ENCODE measurements at regions not wholly inside any gene's neighbourhood (a gene's known extent, or its start where the extent isn't known, plus 50 kb on each side); places are given as distances from the start of the nearest gene placed in this dataset.

DNA sequence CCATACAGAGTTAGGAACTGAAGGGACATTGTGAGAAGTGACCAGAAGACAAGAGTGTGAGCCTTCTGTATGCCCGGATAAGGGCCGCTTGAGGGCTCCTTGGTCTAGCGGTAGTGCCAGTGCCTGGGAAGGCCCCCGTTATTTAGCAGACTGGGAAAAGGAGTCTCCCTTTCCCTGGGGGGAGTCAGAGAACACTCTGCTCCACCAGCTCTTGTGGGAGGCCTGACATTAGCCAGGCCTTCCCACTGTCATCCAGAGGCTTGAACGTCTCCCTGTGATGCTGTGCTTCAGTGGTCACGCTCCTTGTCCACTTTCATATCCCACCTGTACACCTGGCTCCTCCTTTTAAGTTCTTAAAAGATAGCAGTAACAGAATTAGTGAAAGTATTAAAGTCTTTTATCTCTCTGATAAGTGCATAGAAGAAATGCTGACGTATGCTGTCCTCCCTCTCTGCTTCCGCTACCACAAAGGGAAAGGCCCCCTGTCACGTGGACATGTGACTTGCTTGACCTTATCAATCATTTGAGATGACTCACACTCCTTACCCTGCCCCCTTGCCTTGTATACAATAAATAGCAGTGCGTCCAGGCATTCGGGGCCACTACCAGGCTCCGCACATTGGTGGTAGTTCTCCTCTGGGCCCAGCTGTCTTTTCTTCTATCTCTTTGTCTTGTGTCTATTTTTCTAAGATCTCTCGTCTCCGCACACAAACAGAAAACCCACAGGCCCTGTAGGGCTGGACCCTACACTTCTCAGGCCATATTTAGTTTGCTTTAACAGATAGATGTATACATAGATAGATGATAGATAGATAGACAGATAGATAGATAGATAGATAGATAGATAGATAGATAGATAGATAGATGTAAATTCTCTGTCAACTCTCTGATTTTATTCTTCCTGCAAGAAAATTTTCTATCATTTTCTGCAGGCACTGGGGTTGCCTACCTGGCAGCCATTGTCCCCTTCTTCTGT lies 131.5 kb upstream of the JCAD start:
- Histone ChIP-seq H2AFZ (ENCODE audit: low read length) (no peak overlapping the region), H3K9me3 (ENCODE audit: low read length) (no peaks in the 10 kb centered on the region), H3K27ac (ENCODE audit: low read depth, low read length, poor library complexity, severe bottlenecking) (no peak overlapping the region), H3K9me2 (ENCODE audit: low read depth, low read length) (no peaks in the 10 kb centered on the region), H3K27me3 (ENCODE audit: insufficient read depth, low read length) (peaks cover 6% of the 10 kb centered on the region; the same call in 1 of the 2 replicates), H4K20me1 (ENCODE audit: insufficient read depth, low read length) (no peaks in the 10 kb centered on the region), H3F3A (ENCODE audit: insufficient read depth, low read length) (no peaks in the 10 kb centered on the region), H3K4me2 (ENCODE audit: low read length) (no peak overlapping the region), H3K79me2 (ENCODE audit: insufficient read depth, low read length) (no peaks in the 10 kb centered on the region), H3K4me3 (ENCODE audit: low read depth, low read length, poor library complexity, severe bottlenecking) (no peak overlapping the region), H3K4me1 (ENCODE audit: insufficient read depth, low read length, severe bottlenecking) (no peaks in the 10 kb centered on the region), H3K9ac (ENCODE audit: low read length) (no peak overlapping the region), H3K36me3 (ENCODE audit: insufficient read depth, low read length) (no peaks in the 10 kb centered on the region)
- TF ChIP-seq, protein P1, sequence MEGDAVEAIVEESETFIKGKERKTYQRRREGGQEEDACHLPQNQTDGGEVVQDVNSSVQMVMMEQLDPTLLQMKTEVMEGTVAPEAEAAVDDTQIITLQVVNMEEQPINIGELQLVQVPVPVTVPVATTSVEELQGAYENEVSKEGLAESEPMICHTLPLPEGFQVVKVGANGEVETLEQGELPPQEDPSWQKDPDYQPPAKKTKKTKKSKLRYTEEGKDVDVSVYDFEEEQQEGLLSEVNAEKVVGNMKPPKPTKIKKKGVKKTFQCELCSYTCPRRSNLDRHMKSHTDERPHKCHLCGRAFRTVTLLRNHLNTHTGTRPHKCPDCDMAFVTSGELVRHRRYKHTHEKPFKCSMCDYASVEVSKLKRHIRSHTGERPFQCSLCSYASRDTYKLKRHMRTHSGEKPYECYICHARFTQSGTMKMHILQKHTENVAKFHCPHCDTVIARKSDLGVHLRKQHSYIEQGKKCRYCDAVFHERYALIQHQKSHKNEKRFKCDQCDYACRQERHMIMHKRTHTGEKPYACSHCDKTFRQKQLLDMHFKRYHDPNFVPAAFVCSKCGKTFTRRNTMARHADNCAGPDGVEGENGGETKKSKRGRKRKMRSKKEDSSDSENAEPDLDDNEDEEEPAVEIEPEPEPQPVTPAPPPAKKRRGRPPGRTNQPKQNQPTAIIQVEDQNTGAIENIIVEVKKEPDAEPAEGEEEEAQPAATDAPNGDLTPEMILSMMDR (IDR thresholded peaks at IDR 0.05; ENCODE audit: low read length), result no peak
- no peak for TF ChIP-seq EZH2 (IDR thresholded peaks at IDR 0.05; ENCODE audit: borderline replicate concordance, low read length)

DNA sequence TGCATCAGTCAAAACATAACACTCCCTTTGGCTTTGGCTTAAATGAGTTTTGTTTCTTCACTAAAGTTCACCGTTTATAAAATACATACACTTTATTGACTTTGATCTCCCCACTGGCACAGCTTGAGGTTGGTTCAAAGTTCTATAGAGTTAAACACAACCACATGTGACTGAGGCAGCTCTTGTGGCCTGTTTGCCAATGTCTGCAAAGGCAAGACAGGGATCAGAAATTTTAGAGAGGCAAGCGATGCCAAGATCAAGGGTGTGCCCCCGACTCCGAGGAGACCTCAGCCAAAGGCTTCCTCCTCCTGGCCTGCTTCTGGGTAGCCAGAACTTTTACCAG lies 129.8 kb upstream of the JCAD start:
- Histone ChIP-seq H3K36me3 (ENCODE audit: insufficient read depth, low read length) (no peaks in the 10 kb centered on the region), H3K9ac (ENCODE audit: low read length) (no peak overlapping the region), H4K20me1 (ENCODE audit: insufficient read depth, low read length) (no peaks in the 10 kb centered on the region), H3F3A (ENCODE audit: insufficient read depth, low read length) (no peaks in the 10 kb centered on the region), H3K9me2 (ENCODE audit: low read depth, low read length) (no peaks in the 10 kb centered on the region), H3K4me3 (ENCODE audit: low read depth, low read length, poor library complexity, severe bottlenecking) (no peak overlapping the region), H2AFZ (ENCODE audit: low read length) (no peak overlapping the region), H3K79me2 (ENCODE audit: insufficient read depth, low read length) (no peaks in the 10 kb centered on the region), H3K9me3 (ENCODE audit: low read length) (no peaks in the 10 kb centered on the region), H3K4me2 (ENCODE audit: low read length) (no peak overlapping the region), H3K4me1 (ENCODE audit: insufficient read depth, low read length, severe bottlenecking) (no peaks in the 10 kb centered on the region), H3K27me3 (ENCODE audit: insufficient read depth, low read length) (peaks cover 6% of the 10 kb centered on the region; the same call in 1 of the 2 replicates), H3K27ac (ENCODE audit: low read depth, low read length, poor library complexity, severe bottlenecking) (no peak overlapping the region)
- TF ChIP-seq EZH2 (IDR thresholded peaks at IDR 0.05; ENCODE audit: borderline replicate concordance, low read length), result no peak
- TF ChIP-seq, protein P1 (IDR thresholded peaks at IDR 0.05; ENCODE audit: low read length), result no peak

DNA sequence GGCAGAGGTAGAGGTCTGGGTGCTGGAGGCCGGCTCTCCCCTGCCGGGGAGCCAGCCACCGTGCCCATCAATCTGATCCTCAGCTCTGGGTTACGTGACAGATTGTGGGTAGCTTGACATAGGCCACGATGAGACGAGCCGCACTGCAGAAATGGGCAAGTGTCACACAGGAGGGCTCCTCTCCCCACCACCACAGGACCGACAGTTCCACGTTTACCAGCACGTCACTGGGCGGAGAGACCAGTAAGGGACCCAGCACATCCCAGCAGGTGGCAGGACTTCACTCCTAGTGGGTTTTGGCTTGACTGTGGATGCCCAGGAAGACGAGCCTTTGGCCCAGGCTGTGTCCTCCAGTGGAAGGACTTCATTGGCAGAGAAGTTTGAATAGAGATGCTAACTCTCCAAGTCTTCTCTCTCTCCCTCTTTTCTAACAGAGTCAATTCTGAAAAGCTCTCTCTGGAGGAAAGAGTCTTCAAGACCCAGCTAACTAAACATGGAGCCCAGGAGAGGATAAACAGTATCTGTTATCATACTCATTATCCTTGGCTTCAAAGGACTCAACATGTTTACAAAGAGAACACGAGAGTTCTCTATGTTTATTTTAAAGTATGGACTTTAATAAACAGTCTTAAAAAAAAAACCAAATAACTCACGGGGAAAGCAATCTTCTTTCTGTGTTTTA lies 129.3 kb upstream of the JCAD start:
- Histone ChIP-seq H2AFZ (ENCODE audit: low read length) (no peak overlapping the region), H3K27ac (ENCODE audit: low read depth, low read length, poor library complexity, severe bottlenecking) (no peak overlapping the region), H3K79me2 (ENCODE audit: insufficient read depth, low read length) (no peaks in the 10 kb centered on the region), H3F3A (ENCODE audit: insufficient read depth, low read length) (no peaks in the 10 kb centered on the region), H3K9me3 (ENCODE audit: low read length) (no peaks in the 10 kb centered on the region), H3K4me3 (ENCODE audit: low read depth, low read length, poor library complexity, severe bottlenecking) (no peak overlapping the region), H3K9ac (ENCODE audit: low read length) (no peak overlapping the region), H3K4me2 (ENCODE audit: low read length) (no peak overlapping the region), H3K4me1 (ENCODE audit: insufficient read depth, low read length, severe bottlenecking) (no peaks in the 10 kb centered on the region), H4K20me1 (ENCODE audit: insufficient read depth, low read length) (no peaks in the 10 kb centered on the region), H3K9me2 (ENCODE audit: low read depth, low read length) (no peaks in the 10 kb centered on the region), H3K36me3 (ENCODE audit: insufficient read depth, low read length) (no peaks in the 10 kb centered on the region), H3K27me3 (ENCODE audit: insufficient read depth, low read length) (peaks cover 6% of the 10 kb centered on the region; the same call in 1 of the 2 replicates)
- TF ChIP-seq, protein P1 (IDR thresholded peaks at IDR 0.05; ENCODE audit: low read length), result no peak
- TF ChIP-seq EZH2 (IDR thresholded peaks at IDR 0.05; ENCODE audit: borderline replicate concordance, low read length), result no peak
